ENCODE measurements at regions not wholly inside any gene's neighbourhood (a gene's known extent, or its start where the extent isn't known, plus 50 kb on each side); places are given as distances from the start of the nearest gene placed in this dataset.

DNA sequence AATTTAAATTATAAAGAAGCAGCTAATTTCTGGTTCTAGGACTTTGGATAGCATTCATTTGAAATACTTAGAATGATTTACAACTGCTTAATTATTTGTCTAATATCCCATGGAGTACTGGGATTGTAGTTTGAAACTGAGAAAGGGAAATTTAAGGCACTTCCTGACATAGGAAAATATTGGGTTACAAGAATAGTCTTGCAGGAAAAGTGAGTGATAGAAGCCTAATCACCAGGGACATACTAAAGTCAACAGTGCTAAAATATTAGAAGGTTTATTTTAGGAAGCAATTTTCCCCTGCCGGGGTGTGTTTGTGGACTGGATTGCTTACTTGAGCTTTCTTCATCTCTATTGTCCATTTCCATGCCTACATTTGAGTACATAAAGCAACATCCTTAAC lies 661.6 kb downstream of the ADGRL2 start:
- no peak for FAIRE-seq

- FAIRE-seq: no peak
Observed at GRCh38 chr1:82455342-82455741, 654.6 kb downstream of the ADGRL2 start.

- FAIRE-seq: no peak
Observed at GRCh38 chr1:82454431-82454830, 653.7 kb downstream of the ADGRL2 start.

GRCh38 chr1:82453511-82454185 lies 652.9 kb downstream of the ADGRL2 start:
- no peak for FAIRE-seq

DNA sequence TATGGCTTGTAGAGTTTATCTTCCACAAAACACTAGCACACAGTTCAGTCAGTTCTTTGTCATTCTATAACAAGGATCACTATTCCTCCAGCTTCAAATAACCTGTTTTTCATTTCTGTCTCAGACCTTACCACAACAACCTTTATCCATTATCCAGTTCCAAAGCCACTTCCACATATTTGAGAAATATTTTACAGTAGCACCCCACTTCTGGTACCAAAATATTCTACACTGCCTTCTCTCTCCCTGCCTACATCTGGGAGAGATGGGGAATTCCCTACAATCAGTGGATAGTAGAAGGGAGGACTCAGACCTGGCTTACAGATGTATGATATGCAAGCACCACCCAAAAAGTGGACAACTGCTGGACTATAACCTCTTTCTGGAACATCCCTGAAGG lies 651.4 kb downstream of the ADGRL2 start:
- FAIRE-seq: no peak

GRCh38 chr1:82451191-82451590 lies 650.5 kb downstream of the ADGRL2 start:
- no peak for FAIRE-seq

- no peak for FAIRE-seq
Observed at GRCh38 chr1:82449506-82450057, 648.8 kb downstream of the ADGRL2 start.

GRCh38 chr1:82446955-82447354 lies 646.2 kb downstream of the ADGRL2 start:
- FAIRE-seq: no peak

DNA sequence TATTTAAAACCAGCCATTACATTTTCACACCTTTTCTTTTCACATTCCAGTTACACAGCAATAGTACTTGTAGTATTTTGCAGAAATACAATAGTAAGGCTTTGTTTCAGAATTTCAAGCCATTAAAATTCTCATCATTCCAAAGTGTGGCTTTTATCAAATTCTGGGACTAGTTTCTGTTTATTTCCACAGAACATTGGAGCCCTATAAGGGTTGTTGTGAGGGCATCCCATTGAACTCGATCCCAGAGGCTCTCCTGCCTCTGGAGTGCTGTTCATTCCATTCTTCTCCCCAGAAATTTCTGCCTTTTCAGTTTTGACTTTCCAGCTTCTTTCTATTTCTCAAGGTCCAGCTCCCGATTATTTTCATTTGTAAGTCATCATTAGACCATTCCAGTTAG lies 645.5 kb downstream of the ADGRL2 start:
- FAIRE-seq: no peak

DNA sequence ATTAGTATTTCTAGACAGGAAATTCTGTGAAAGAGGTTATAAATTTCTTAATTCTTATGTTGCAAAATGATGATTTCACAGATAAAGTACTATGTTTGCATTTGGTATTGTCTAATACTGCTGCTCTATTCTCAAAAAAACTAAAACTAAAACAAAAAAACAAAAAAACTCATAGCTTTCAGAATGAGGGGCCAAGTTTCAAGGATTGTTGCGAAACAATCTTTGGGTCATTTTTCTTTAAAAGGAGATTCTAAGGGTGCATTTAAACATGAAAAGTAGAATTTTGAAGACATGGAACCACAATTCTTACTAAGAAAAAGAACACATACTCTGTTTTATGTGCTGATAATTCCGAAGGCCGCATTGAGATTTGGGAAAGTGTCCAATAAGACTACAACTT lies 645.1 kb downstream of the ADGRL2 start:
- no peak for FAIRE-seq

- FAIRE-seq: no peak
Observed at GRCh38 chr1:82445132-82445531, 644.4 kb downstream of the ADGRL2 start.

DNA sequence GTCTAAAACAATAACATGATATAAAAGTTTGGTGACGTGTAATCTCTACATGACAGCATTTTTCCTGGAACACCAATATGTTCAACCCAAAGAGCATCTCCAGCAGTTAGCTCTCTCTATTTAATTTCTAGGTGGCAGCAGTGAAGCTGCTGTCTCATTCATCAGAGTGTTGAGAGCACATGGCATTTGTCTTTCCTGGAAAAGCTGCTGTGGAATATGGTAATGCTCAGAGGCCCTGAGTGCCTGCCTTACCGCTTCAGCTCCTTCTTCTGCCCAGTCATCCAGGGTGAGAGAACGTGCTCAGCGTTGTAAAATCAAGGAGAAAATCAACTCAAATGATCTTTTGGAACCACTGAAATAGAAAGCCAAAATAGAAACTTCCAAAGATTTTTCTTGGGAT lies 640.7 kb downstream of the ADGRL2 start:
- no peak for FAIRE-seq

GRCh38 chr1:82423174-82423815 lies 622.6 kb downstream of the ADGRL2 start:
- FAIRE-seq: no peak

GRCh38 chr1:82421782-82422181 lies 621.0 kb downstream of the ADGRL2 start:
- no peak for FAIRE-seq

- no peak for FAIRE-seq
Observed at GRCh38 chr1:82420584-82420983, 619.9 kb downstream of the ADGRL2 start.

DNA sequence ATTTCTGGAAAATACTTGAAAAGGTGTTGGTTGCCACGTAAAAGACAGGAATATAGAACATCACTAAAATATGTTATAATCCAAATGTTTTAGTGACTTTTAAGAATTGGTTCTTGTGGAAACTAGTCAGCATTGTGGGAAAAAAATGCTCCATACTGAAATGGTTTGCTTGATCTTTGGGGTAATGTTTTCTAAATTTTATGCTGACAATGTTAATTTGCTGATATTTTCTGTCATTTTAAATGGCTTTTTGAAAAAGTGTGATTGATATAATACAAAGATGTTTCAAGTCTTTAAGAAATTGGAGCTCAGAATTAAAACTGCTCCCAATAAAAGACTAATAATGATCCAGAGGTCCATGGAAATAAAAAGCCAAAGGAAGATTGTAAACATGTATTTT lies 610.9 kb downstream of the ADGRL2 start:
- no peak for FAIRE-seq

DNA sequence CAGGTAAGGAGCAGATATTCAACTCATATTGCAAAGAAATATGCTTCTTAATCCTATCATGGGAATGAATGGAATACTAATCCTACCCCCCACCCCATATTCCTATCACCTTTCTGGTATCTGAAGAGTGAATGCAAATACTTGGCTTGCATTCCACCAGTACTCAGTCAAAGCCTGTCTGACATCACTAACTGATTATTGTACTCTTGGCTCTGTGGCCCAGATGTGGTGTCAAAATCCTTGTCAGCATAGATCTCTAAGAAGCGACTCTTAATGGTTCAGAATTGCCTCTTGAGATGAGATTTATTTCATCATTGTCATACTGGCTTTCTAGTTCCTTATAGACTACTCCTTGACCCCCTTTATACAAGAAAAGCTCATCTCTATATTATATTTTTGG lies 604.6 kb downstream of the ADGRL2 start:
- FAIRE-seq: no peak

- FAIRE-seq: no peak
Observed at GRCh38 chr1:82401116-82401515, 600.4 kb downstream of the ADGRL2 start.

DNA sequence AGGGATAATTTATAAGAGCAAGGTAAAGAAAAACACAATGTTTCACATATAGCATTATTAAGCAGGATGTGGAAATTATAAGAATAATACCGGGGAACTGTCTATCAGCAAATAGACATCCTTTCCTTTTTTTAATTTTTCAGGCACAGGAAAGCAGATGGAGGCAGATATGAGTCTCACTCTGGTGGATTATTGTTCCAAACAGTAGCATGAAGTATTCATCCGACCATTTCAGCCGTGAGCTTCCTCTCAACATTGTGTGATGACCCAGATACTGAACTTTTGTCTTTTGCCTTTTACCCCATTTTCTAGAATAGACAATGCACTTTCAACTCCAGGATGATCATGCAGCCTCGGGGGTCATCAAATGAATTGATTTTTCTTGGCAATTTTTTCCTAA lies 599.8 kb downstream of the ADGRL2 start:
- no peak for FAIRE-seq

DNA sequence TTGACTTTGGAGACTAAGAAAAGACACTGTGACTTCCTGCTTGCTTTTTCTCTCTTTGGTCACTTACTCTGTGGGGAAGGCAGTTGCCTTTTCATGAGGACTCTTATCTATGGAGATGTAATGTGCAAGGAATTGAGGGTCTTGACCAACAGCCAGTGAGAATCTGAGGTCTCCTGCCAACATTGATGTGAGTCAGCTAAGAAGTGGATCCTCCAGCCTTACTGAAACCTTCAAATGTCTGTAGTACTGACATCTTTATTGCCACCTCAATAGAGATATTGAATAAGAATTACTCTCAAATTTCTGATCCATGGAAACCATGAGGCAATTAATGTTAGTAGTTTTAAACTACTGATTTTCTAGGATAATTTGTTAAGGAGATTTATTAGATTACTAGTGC lies 598.4 kb downstream of the ADGRL2 start:
- FAIRE-seq: no peak

- no peak for FAIRE-seq
Observed at GRCh38 chr1:82398357-82398756, 597.6 kb downstream of the ADGRL2 start.

GRCh38 chr1:82395440-82395839 lies 594.7 kb downstream of the ADGRL2 start:
- FAIRE-seq: no peak

- FAIRE-seq: no peak
Observed at GRCh38 chr1:82392946-82393345, 592.2 kb downstream of the ADGRL2 start.

- no peak for FAIRE-seq
Observed at GRCh38 chr1:82392513-82392912, 591.8 kb downstream of the ADGRL2 start.

DNA sequence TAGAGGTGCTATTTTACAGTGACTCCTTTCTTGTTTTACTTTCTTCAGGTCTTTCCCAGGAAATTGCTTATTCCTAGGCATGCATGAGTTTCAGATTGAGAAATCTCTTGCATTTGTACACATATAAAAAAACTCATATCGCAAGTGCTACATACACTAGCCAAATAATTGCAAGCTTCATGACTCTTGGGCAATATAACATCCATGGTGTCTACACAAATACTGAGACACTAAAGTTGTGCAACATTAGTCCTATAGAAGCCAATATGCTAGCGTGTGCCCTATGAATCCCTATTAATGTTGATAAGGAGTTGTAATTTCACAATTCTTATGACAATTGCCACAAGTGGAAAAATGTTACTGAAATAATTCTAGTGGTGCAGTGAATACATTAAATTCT lies 591.0 kb downstream of the ADGRL2 start:
- FAIRE-seq: no peak

Measured in colon (tissue), 2 donors.